Sigmoid colon (tissue), 4 donors: ENCODE measurements at regions not wholly inside any gene's neighbourhood (a gene's known extent, or its start where the extent isn't known, plus 50 kb on each side); places are given as distances from the start of the nearest gene placed in this dataset.
"Not testable (repeated sequence)": the region's sequence is repeated elsewhere in the genome, so short reads cannot be mapped to it uniquely, and the experiment has no call there.

Source experiments
- CTCF ChIP-seq, 4 experiments: fragments of 450-650 bp in 3 of 4; fragments of 200-600 bp in 1 of 4; IDR thresholded peaks; one replicate each; pipeline ENCODE4 v1.5.1; 2016 to 2019; ENCODE audit warnings: antibody characterized with exemption in 4 of 4, mild to moderate bottlenecking in 3 of 4, moderate library complexity in 2 of 4
- POLR2A ChIP-seq, 2 donors: fragments of 450-650 bp; IDR thresholded peaks; one replicate each; pipeline ENCODE4 v1.6.1; 2016; ENCODE audit warnings: antibody characterized with exemption in 2 of 2, mild to moderate bottlenecking in 2 of 2, moderate library complexity in 2 of 2
- POLR2AphosphoS5 ChIP-seq, 4 donors: sonication (generic); formaldehyde crosslinking; IDR thresholded peaks; one replicate each; pipeline ENCODE4 v1.6.1; 2017; ENCODE audit warnings: antibody characterized with exemption in 4 of 4

- not testable (repeated sequence) for TF ChIP-seq POLR2A, CTCF, POLR2AphosphoS5 (IDR thresholded peaks at IDR 0.05)
Measured at GRCh38 chr7:76879733-76880288, 152.3 kb downstream of the SPDYE17 start.
